Spleen (tissue), 7 donors: ENCODE measurements at regions not wholly inside any gene's neighbourhood (a gene's known extent, or its start where the extent isn't known, plus 50 kb on each side); places are given as distances from the start of the nearest gene placed in this dataset.

Experiments
- CTCF ChIP-seq, 11 experiments: fragments of 200-600 bp in 7 of 11; fragments of 450-650 bp in 4 of 11; sonication (generic) in 4 of 11; IDR thresholded peaks in 8 of 11; conservative IDR thresholded peaks in 3 of 11; 1 replicate in 7 of 11; 2 replicates in 4 of 11; pipeline versions ENCODE4 v1.4.0 to v1.8.0; 2016 to 2021; ENCODE audit warnings: antibody characterized with exemption in 11 of 11, inconsistent platforms in 4 of 11, mild to moderate bottlenecking in 1 of 11
- POLR2A ChIP-seq, 3 donors: fragments of 450-650 bp; IDR thresholded peaks; one replicate each; pipeline ENCODE4 v1.5.1; 2017; ENCODE audit warnings: antibody characterized with exemption in 3 of 3, mild to moderate bottlenecking in 1 of 3
- POLR2AphosphoS5 ChIP-seq, 3 donors: sonication (generic); formaldehyde crosslinking; IDR thresholded peaks; one replicate each; pipeline ENCODE4 v1.5.1; 2017; ENCODE audit warnings: antibody characterized with exemption in 3 of 3
- donor health status: DM: no; HTN: no; CAD: no; lungs with moderate emphysema.
- donor health status: DM: no; HTN: no; CAD: no.
- donor health status: DM: no; HTN: no; CAD: no.

- TF ChIP-seq POLR2A (IDR thresholded peaks at IDR 0.05) (no peak), CTCF (IDR thresholded peaks at IDR 0.05 in 8 of 11, conservative IDR thresholded peaks at IDR 0.05 in 3 of 11) (no peak), POLR2AphosphoS5 (IDR thresholded peaks at IDR 0.05) (no peak)
Observed at GRCh38 chr10:28878236-28878970, 201.1 kb downstream of the BAMBI start.
